Mesendoderm (in vitro differentiated cells): ENCODE measurements at regions not wholly inside any gene's neighbourhood (a gene's known extent, or its start where the extent isn't known, plus 50 kb on each side); places are given as distances from the start of the nearest gene placed in this dataset.
A peak's percentile ranks its signal among the peaks of the same experiment; 100 is the strongest.

Experiments used
- DNase-seq: peaks from one replicate; pipeline ENCODE4 v3.0.0; 2013
- H2AK5ac ChIP-seq: 2 replicates; pipeline ENCODE4 v1.6.1; 2013; ENCODE audit warnings: low read length, inconsistent platforms
- H2BK120ac ChIP-seq: 2 replicates; pipeline ENCODE4 v1.6.1; 2013; ENCODE audit warnings: low read depth, mild to moderate bottlenecking, low read length, moderate library complexity, mixed read lengths
- H2BK15ac ChIP-seq: replicated peaks from 2 replicates; pipeline ENCODE4 v1.6.1; 2013; ENCODE audit warnings: low read depth, mild to moderate bottlenecking, moderate library complexity
- H2BK5ac ChIP-seq: 2 replicates; pipeline ENCODE4 v1.6.1; 2013; ENCODE audit warnings: low read length, inconsistent platforms
- H3K18ac ChIP-seq: 2 replicates; pipeline ENCODE4 v1.6.1; 2013; ENCODE audit warnings: mild to moderate bottlenecking, low read length, mixed read lengths
- H3K23ac ChIP-seq: one replicate; pipeline ENCODE4 v1.6.1; 2013; ENCODE audit warnings: low read length
- H3K27ac ChIP-seq: 2 replicates; pipeline ENCODE4 v1.5.1; 2013; ENCODE audit warnings: low read depth, mild to moderate bottlenecking, inconsistent platforms, low read length, moderate library complexity
- H3K27me3 ChIP-seq: 2 replicates; pipeline ENCODE4 v1.6.1; 2013; ENCODE audit warnings: low read length, control low read depth, mild to moderate bottlenecking, inconsistent platforms; ENCODE audit not compliant: insufficient read depth, poor library complexity
- H3K36me3 ChIP-seq: 2 replicates; pipeline ENCODE4 v1.6.1; 2013; ENCODE audit warnings: low read length, inconsistent platforms; ENCODE audit not compliant: control insufficient read depth, insufficient read depth
- H3K4ac ChIP-seq: one replicate; pipeline ENCODE4 v1.6.1; 2013; ENCODE audit warnings: low read depth, mild to moderate bottlenecking, low read length, moderate library complexity
- H3K4me1 ChIP-seq: 2 replicates; pipeline ENCODE4 v1.6.1; 2013; ENCODE audit warnings: low read depth, low read length, inconsistent platforms; ENCODE audit not compliant: control insufficient read depth
- H3K4me2 ChIP-seq: 2 replicates; pipeline ENCODE4 v1.6.1; 2013; ENCODE audit warnings: low read length
- H3K4me3 ChIP-seq: 2 replicates; pipeline ENCODE4 v1.5.1; 2013; ENCODE audit warnings: mild to moderate bottlenecking, low read length
- H3K56ac ChIP-seq: one replicate; pipeline ENCODE4 v1.6.1; 2013; ENCODE audit warnings: low read length
- H3K79me1 ChIP-seq: 2 replicates; pipeline ENCODE4 v1.6.1; 2013; ENCODE audit warnings: low read length, inconsistent platforms
- H3K79me2 ChIP-seq: 2 replicates; pipeline ENCODE4 v1.6.1; 2013; ENCODE audit warnings: mild to moderate bottlenecking, low read length; ENCODE audit not compliant: control insufficient read depth, insufficient read depth
- H3K9ac ChIP-seq: 2 replicates; pipeline ENCODE4 v1.6.1; 2013; ENCODE audit warnings: low read length, inconsistent platforms
- H4K5ac ChIP-seq: one replicate; pipeline ENCODE4 v1.6.1; 2013; ENCODE audit warnings: low read length
- H4K8ac ChIP-seq: one replicate; pipeline ENCODE4 v1.6.1; 2013; ENCODE audit warnings: low read depth, mild to moderate bottlenecking, control low read depth, low read length, moderate library complexity
- WGBS: extraction: QIAGEN DNeasy Blood & Tissue Kit; methylation state at CpG from one replicate; pipeline ENCODE4 v1.1.7; 2013; ENCODE audit warnings: low lambda C conversion rate, missing lambda C conversion rate; ENCODE audit not compliant: insufficient coverage; ENCODE audit errors: extremely low coverage; 5-methylcytosine and 5-hydroxymethylcytosine counted together

GRCh38 chr18:1998121-1998520, 573.2 kb downstream of the METTL4 start:
- Histone ChIP-seq H3K56ac (no peak overlapping the region), H3K18ac (peak overlapping the region; percentile 60), H3K27ac (no peak overlapping the region), H3K36me3 (no peaks in the 10 kb centered on the region), H4K8ac (no peak overlapping the region), H3K79me1 (no peaks in the 10 kb centered on the region), H3K4me1 (peaks cover 4% of the 10 kb centered on the region), H3K4ac (no peak overlapping the region), H3K27me3 (no peaks in the 10 kb centered on the region), H2AK5ac (no peak overlapping the region), H3K4me2 (no peak overlapping the region), H4K5ac (no peak overlapping the region), H3K79me2 (no peaks in the 10 kb centered on the region), H3K23ac (no peak overlapping the region), H2BK5ac (no peak overlapping the region), H2BK120ac (no peak overlapping the region), H3K4me3 (no peak overlapping the region), H2BK15ac (no peak overlapping the region), H3K9ac (no peak overlapping the region)
- no CpG with 5 or more reads among the region's 2 CpGs for WGBS
- no peak for DNase-seq

- Histone ChIP-seq H2BK5ac (no peak overlapping the region), H2BK120ac (peak overlapping the region; percentile 85), H3K36me3 (no peaks in the 10 kb centered on the region), H3K56ac (no peak overlapping the region), H3K79me1 (no peaks in the 10 kb centered on the region), H3K4me3 (no peak overlapping the region), H3K4me2 (no peak overlapping the region), H3K27ac (no peak overlapping the region), H3K4ac (no peak overlapping the region), H2AK5ac (no peak overlapping the region), H3K9ac (no peak overlapping the region), H4K8ac (no peak overlapping the region), H3K79me2 (no peaks in the 10 kb centered on the region), H4K5ac (no peak overlapping the region), H2BK15ac (no peak overlapping the region), H3K27me3 (no peaks in the 10 kb centered on the region), H3K23ac (no peak overlapping the region), H3K18ac (no peak overlapping the region), H3K4me1 (peaks cover 4% of the 10 kb centered on the region)
- WGBS, result no CpG with 5 or more reads among the region's 3 CpGs
- peak; percentile 6 for DNase-seq
Measured at GRCh38 chr18:1999387-1999786, 571.9 kb downstream of the METTL4 start.

- H3K36me3 ChIP-seq, result no peaks in the 10 kb centered on the region
- H2AK5ac ChIP-seq, result peak overlapping the region; percentile 82
- no peaks in the 10 kb centered on the region for H3K79me2 ChIP-seq
- H3K79me1 ChIP-seq, result no peaks in the 10 kb centered on the region
- peak overlapping the region; percentile 83 for H2BK5ac ChIP-seq
- no peak overlapping the region for H4K8ac ChIP-seq
- H3K9ac ChIP-seq, result peak overlapping the region; percentile 49
- peak overlapping the region; percentile 98 for H3K18ac ChIP-seq
- peak; percentile 62 for DNase-seq
- no peak overlapping the region for H3K4me2 ChIP-seq
- H2BK15ac ChIP-seq, result peak overlapping the region; percentile 36
- H3K27ac ChIP-seq, result peak overlapping the region; percentile 97
- no CpG with 5 or more reads among the region's 2 CpGs for WGBS
- no peak overlapping the region for H3K23ac ChIP-seq
- no peaks in the 10 kb centered on the region for H3K27me3 ChIP-seq
- H3K56ac ChIP-seq, result peak overlapping the region; percentile 59
- no peak overlapping the region for H3K4me3 ChIP-seq
- H4K5ac ChIP-seq, result peak overlapping the region; percentile 33
- H3K4me1 ChIP-seq, result peaks cover 4% of the 10 kb centered on the region
- H3K4ac ChIP-seq, result peak overlapping the region; percentile 87
- H2BK120ac ChIP-seq, result peak overlapping the region; percentile 68
Measured at GRCh38 chr18:2002151-2002550, 569.2 kb downstream of the METTL4 start.

GRCh38 chr18:2002604-2003003, 568.7 kb downstream of the METTL4 start:
- Histone ChIP-seq H3K4me2 (no peak overlapping the region), H2BK5ac (no peak overlapping the region), H2AK5ac (no peak overlapping the region), H4K5ac (no peak overlapping the region), H4K8ac (no peak overlapping the region), H3K36me3 (no peaks in the 10 kb centered on the region), H3K4me1 (peaks cover 4% of the 10 kb centered on the region), H2BK15ac (no peak overlapping the region), H3K4ac (no peak overlapping the region), H3K9ac (no peak overlapping the region), H3K18ac (no peak overlapping the region), H3K79me2 (no peaks in the 10 kb centered on the region), H3K4me3 (no peak overlapping the region), H3K27ac (peak overlapping the region; percentile 97), H2BK120ac (peak overlapping the region; percentile 68), H3K56ac (no peak overlapping the region), H3K79me1 (no peaks in the 10 kb centered on the region), H3K23ac (no peak overlapping the region), H3K27me3 (no peaks in the 10 kb centered on the region)
- no CpG with 5 or more reads among the region's 7 CpGs for WGBS
- peak; percentile 51 for DNase-seq

GRCh38 chr18:2009942-2010697, 561.2 kb downstream of the METTL4 start:
- DNase-seq, result no peak
- Histone ChIP-seq H4K5ac (no peak overlapping the region), H3K18ac (no peak overlapping the region), H3K23ac (no peak overlapping the region), H3K79me1 (no peaks in the 10 kb centered on the region), H3K9ac (no peak overlapping the region), H3K79me2 (no peaks in the 10 kb centered on the region), H3K27me3 (no peaks in the 10 kb centered on the region), H3K56ac (no peak overlapping the region), H3K4me3 (no peak overlapping the region), H3K4me1 (no peaks in the 10 kb centered on the region), H3K4ac (no peak overlapping the region), H3K36me3 (no peaks in the 10 kb centered on the region), H2BK15ac (no peak overlapping the region), H3K27ac (no peak overlapping the region), H4K8ac (no peak overlapping the region), H2BK120ac (no peak overlapping the region), H2AK5ac (no peak overlapping the region), H2BK5ac (no peak overlapping the region), H3K4me2 (no peak overlapping the region)
- WGBS, result no CpG with 5 or more reads among the region's 2 CpGs

- no peaks in the 10 kb centered on the region for H3K79me1 ChIP-seq
- H3K4me3 ChIP-seq, result no peak overlapping the region
- H2BK120ac ChIP-seq, result no peak overlapping the region
- DNase-seq, result no peak
- no peak overlapping the region for H3K4ac ChIP-seq
- no peak overlapping the region for H2BK5ac ChIP-seq
- no peak overlapping the region for H3K9ac ChIP-seq
- no peaks in the 10 kb centered on the region for H3K36me3 ChIP-seq
- H3K4me2 ChIP-seq, result no peak overlapping the region
- H2AK5ac ChIP-seq, result no peak overlapping the region
- no peak overlapping the region for H3K27ac ChIP-seq
- no CpG with 5 or more reads among the region's 2 CpGs for WGBS
- H3K23ac ChIP-seq, result no peak overlapping the region
- no peaks in the 10 kb centered on the region for H3K27me3 ChIP-seq
- H3K18ac ChIP-seq, result no peak overlapping the region
- H3K4me1 ChIP-seq, result no peaks in the 10 kb centered on the region
- no peak overlapping the region for H4K5ac ChIP-seq
- no peak overlapping the region for H2BK15ac ChIP-seq
- H3K56ac ChIP-seq, result no peak overlapping the region
- H4K8ac ChIP-seq, result no peak overlapping the region
- no peaks in the 10 kb centered on the region for H3K79me2 ChIP-seq
Measured at GRCh38 chr18:2027016-2027415, 544.3 kb downstream of the METTL4 start.
